HepG2 (cell line): ENCODE measurements at regions not wholly inside any gene's neighbourhood (a gene's known extent, or its start where the extent isn't known, plus 50 kb on each side); places are given as distances from the start of the nearest gene placed in this dataset.

Experiments used
- ATAC-seq: fragments of 200-7000 bp; cut with Tn5 transposase; 3 replicates; pipeline ENCODE4 v1.9.1; 2020; ENCODE audit warnings: mild to moderate bottlenecking, moderate library complexity
- BruUV-seq: library from RNA; stranded (reverse); fragments of 400-500 nt; replicated peaks from 2 replicates; lab custom pipeline; 2021; lab: Mats Ljungman, UMichigan
- CTCF ChIA-PET: fragments of 300-600 bp; formaldehyde crosslinking; extraction: SDS; loops from one replicate; lab custom pipeline; 2021; ENCODE audit warnings: low total read pairs, inconsistent platforms, low intra/inter-chr PET ratio; lab: Yijun Ruan, JAX
- POLR2A ChIA-PET: fragments of 350-600 bp; sonication (Branson Sonifier 250); formaldehyde crosslinking; loops from one replicate; lab custom pipeline; 2020; ENCODE audit warnings: antibody characterized with exemption, inconsistent platforms; lab: Yijun Ruan, JAX
- DNase-seq: peaks from one replicate; pipeline ENCODE4 v3.0.0-alpha.2; 2015; ENCODE audit warnings: low spot score
- FAIRE-seq: peaks from 3 replicates; lab custom pipeline; 2011; peaks lifted over from hg19 to GRCh38; lab: Jason Lieb, UNC
- H2AFZ ChIP-seq: one replicate; pipeline ENCODE4 v1.6.1; 2011; ENCODE audit warnings: low read length, inconsistent platforms
- H3K27ac ChIP-seq: fragments of 300-600 bp; 3 replicates; pipeline ENCODE4 v1.8.0; 2011; ENCODE audit warnings: mixed run types, mild to moderate bottlenecking, mixed read lengths, low read length, inconsistent platforms; ENCODE audit not compliant: insufficient read depth; ENCODE audit errors: extremely low read length
- H3K27me3 ChIP-seq, 2 experiments: fragments of 200-600 bp in 1 of 2; 2 replicates in 1 of 2; 3 replicates in 1 of 2; pipeline versions ENCODE4 v1.6.0 to v1.8.0; 2011; ENCODE audit warnings: low read length in 2 of 2, mild to moderate bottlenecking in 2 of 2, moderate library complexity in 2 of 2, inconsistent platforms in 1 of 2; ENCODE audit not compliant: insufficient read depth in 2 of 2, control insufficient read depth in 1 of 2
- H3K36me3 ChIP-seq, 2 experiments: fragments of 200-600 bp in 1 of 2; replicated peaks in 1 of 2; 2 replicates in 1 of 2; 3 replicates in 1 of 2; pipeline versions ENCODE4 v1.5.1 to v1.8.0; 2011; ENCODE audit warnings: low read length in 2 of 2, inconsistent platforms in 1 of 2; ENCODE audit not compliant: insufficient read depth in 2 of 2, control insufficient read depth in 1 of 2
- H3K4me1 ChIP-seq: 2 replicates; pipeline ENCODE4 v1.5.1; 2012; ENCODE audit warnings: low read length, inconsistent platforms; ENCODE audit not compliant: insufficient read depth
- H3K4me2 ChIP-seq: 2 replicates; pipeline ENCODE4 v1.6.0; 2011; ENCODE audit warnings: low read depth, low read length, inconsistent platforms
- H3K4me3 ChIP-seq, 3 experiments: fragments of 200-600 bp in 1 of 3; sonication (generic), shearing (Covaris generic) in 1 of 3; replicated peaks in 1 of 3; 2 replicates each; pipeline ENCODE4 v1.5.1; 2011 to 2016; ENCODE audit warnings: low read length in 3 of 3, inconsistent platforms in 2 of 3, low read depth in 2 of 3, mild to moderate bottlenecking in 2 of 3, control low read depth in 1 of 3, mixed read lengths in 1 of 3; ENCODE audit not compliant: insufficient read depth in 1 of 3
- H3K79me2 ChIP-seq: one replicate; pipeline ENCODE4 v1.6.1; 2011; ENCODE audit warnings: low read length, inconsistent platforms; ENCODE audit not compliant: insufficient read depth
- H3K9ac ChIP-seq: 2 replicates; pipeline ENCODE4 v1.6.0; 2011; ENCODE audit warnings: mild to moderate bottlenecking, low read depth, low read length, inconsistent platforms; ENCODE audit not compliant: insufficient read depth
- H3K9me3 ChIP-seq: 2 replicates; pipeline ENCODE4 v1.5.1; 2012; ENCODE audit warnings: mild to moderate bottlenecking, low read length
- H4K20me1 ChIP-seq: 2 replicates; pipeline ENCODE4 v1.6.0; 2011; ENCODE audit warnings: inconsistent platforms, mild to moderate bottlenecking, low read length, moderate library complexity; ENCODE audit not compliant: insufficient read depth
- KDM6A ChIP-seq: IDR thresholded peaks from 2 replicates; pipeline ENCODE4 v1.6.1; 2016; ENCODE audit warnings: low read depth
- YEATS4 ChIP-seq: sonication (generic); formaldehyde crosslinking; IDR thresholded peaks from 2 replicates; pipeline ENCODE4 v1.4.0; 2020; ENCODE audit warnings: missing genetic modification reagents, borderline replicate concordance
- ZFP41 ChIP-seq: sonication (generic); formaldehyde crosslinking; IDR thresholded peaks from 2 replicates; pipeline ENCODE4 v1.4.0; 2020; ENCODE audit warnings: mild to moderate bottlenecking, missing genetic modification reagents, borderline replicate concordance
- ZNF563 ChIP-seq: sonication (generic); formaldehyde crosslinking; IDR thresholded peaks from 2 replicates; pipeline ENCODE4 v1.8.0; 2022; ENCODE audit warnings: mild to moderate bottlenecking, moderate library complexity, missing genetic modification reagents
- ZNF598 ChIP-seq: sonication (generic); formaldehyde crosslinking; IDR thresholded peaks from 2 replicates; pipeline ENCODE4 v1.5.1; 2020; ENCODE audit warnings: mild to moderate bottlenecking, missing genetic modification reagents, borderline replicate concordance
- WGBS: methylation state at CpG from one replicate; pipeline ENCODE4 v1.1.6; 2017; ENCODE audit warnings: low lambda C conversion rate; 5-methylcytosine and 5-hydroxymethylcytosine counted together
- in situ Hi-C: cut with HindIII; loops from 2 replicates; pipeline ENCODE4 v1.10.0; 2017; ENCODE audit warnings: low pct_unique_long_range_greater_than_20kb; ENCODE audit not compliant: extremely low pct_ligation_motif_present
- intact Hi-C: fragments of 100-400 bp; cut with micrococcal nuclease; formaldehyde crosslinking; loops from one replicate; pipeline ENCODE4 v1.10.0; 2022; ENCODE audit not compliant: unreplicated experiment
- TF ChIP-seq, protein P1 (sequence below): sonication (generic); formaldehyde crosslinking; IDR thresholded peaks from 2 replicates; pipeline ENCODE4 v1.9.0; 2022; ENCODE audit warnings: low read depth, missing genetic modification reagents
- TF ChIP-seq, protein P2 (sequence below): sonication (generic); formaldehyde crosslinking; IDR thresholded peaks from one replicate; pipeline ENCODE4 v1.5.1; 2020; ENCODE audit warnings: mild to moderate bottlenecking, missing genetic modification reagents; ENCODE audit errors: not compliant biosample characterization

DNA sequence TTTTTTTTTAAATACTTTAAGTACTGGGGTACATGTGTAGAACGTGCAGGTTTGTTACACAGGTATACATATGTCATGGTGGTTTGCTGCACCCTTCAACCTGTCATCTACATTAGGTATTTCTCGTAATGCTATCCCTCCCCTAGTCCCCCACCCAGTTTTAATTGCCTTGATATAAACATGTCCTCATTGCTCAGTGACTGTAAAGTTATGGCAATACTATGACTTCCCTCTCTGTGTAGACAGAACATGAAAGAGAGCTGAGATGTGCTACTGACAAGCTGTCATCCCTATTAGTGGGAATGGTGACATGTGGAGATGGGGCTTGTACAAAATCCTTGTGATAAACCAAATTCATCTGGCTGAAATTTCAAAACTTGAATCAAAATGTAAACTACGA is 449.7 kb upstream of the TRIB2 start (continued):
- TF ChIP-seq, protein P1, sequence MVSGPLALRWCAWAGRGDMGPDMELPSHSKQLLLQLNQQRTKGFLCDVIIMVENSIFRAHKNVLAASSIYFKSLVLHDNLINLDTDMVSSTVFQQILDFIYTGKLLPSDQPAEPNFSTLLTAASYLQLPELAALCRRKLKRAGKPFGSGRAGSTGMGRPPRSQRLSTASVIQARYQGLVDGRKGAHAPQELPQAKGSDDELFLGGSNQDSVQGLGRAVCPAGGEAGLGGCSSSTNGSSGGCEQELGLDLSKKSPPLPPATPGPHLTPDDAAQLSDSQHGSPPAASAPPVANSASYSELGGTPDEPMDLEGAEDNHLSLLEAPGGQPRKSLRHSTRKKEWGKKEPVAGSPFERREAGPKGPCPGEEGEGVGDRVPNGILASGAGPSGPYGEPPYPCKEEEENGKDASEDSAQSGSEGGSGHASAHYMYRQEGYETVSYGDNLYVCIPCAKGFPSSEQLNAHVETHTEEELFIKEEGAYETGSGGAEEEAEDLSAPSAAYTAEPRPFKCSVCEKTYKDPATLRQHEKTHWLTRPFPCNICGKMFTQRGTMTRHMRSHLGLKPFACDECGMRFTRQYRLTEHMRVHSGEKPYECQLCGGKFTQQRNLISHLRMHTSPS, result no peak

DNA sequence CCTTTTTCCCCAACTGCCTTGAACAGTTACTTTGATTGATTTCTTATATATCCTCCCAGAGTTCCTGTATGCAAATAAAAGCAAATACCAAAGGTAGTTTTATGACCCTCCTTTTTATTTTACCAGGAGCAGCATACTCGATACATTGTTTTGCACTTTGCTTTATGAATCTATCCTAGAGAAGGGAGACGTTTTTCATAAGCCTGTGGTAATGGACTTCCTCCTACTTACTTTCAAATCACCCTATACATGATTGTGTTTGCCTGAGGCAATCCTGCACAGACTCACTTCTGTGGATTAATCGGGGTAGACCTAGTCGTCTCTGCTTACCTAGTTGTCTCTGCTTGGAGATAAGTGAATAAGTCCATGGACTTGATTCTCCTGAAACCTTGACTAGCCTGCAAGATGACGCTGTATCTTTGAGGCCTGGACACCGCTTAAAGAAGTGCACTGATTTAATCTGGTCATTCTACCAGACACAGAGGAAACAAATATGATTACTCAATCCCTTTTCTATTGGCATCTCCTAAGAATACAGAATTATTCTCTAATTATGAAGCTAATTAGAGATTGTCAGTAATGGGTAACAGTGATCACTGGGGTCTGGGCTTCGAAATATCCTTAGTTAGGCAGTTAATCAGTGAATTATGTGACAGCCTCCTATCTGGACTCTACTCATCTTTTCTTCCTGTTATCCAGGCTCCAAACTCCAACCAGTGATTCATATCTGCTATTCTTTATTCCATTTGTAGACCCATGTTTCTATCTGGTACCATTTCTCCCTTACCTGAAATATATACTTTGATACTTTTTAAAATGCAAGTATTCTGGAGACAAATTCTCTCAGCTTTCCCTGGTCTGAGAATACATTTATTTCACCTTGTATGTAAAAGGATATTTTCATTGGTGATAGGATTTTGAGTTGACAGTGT is 447.4 kb upstream of the TRIB2 start:
- no peak overlapping the region for H2AFZ ChIP-seq
- ChIA-PET CTCF (no interaction called here), POLR2A (no interaction called here)
- intact Hi-C loops, result no loop called here
- H3K9ac ChIP-seq, result no peak overlapping the region
- no peak overlapping the region for H3K4me3 ChIP-seq
- H3K36me3 ChIP-seq, result no peaks in the 10 kb centered on the region
- H3K27ac ChIP-seq, result no peak overlapping the region
- WGBS, result 6% methylated on average over 7 of the region's 7 CpGs
- no peaks in the 10 kb centered on the region for H3K9me3 ChIP-seq
- no peaks in the 10 kb centered on the region for H3K27me3 ChIP-seq
- H3K4me1 ChIP-seq, result no peaks in the 10 kb centered on the region
- DNase-seq (no peak), FAIRE-seq (no peak), ATAC-seq (no peak)
- no peaks in the 10 kb centered on the region for H3K79me2 ChIP-seq
- no peak overlapping the region for H3K4me2 ChIP-seq
- in situ Hi-C loops, result no loop called here
- BruUV-seq, result no TSS peak
- no peaks in the 10 kb centered on the region; the same call in 1 of the 2 replicates for H4K20me1 ChIP-seq
- no peak for TF ChIP-seq YEATS4 (CRISPR knock-in tag)
- no peak for TF ChIP-seq KDM6A (CRISPR knock-in tag)
- TF ChIP-seq ZFP41 (CRISPR knock-in tag), result no peak
- TF ChIP-seq, protein P2, sequence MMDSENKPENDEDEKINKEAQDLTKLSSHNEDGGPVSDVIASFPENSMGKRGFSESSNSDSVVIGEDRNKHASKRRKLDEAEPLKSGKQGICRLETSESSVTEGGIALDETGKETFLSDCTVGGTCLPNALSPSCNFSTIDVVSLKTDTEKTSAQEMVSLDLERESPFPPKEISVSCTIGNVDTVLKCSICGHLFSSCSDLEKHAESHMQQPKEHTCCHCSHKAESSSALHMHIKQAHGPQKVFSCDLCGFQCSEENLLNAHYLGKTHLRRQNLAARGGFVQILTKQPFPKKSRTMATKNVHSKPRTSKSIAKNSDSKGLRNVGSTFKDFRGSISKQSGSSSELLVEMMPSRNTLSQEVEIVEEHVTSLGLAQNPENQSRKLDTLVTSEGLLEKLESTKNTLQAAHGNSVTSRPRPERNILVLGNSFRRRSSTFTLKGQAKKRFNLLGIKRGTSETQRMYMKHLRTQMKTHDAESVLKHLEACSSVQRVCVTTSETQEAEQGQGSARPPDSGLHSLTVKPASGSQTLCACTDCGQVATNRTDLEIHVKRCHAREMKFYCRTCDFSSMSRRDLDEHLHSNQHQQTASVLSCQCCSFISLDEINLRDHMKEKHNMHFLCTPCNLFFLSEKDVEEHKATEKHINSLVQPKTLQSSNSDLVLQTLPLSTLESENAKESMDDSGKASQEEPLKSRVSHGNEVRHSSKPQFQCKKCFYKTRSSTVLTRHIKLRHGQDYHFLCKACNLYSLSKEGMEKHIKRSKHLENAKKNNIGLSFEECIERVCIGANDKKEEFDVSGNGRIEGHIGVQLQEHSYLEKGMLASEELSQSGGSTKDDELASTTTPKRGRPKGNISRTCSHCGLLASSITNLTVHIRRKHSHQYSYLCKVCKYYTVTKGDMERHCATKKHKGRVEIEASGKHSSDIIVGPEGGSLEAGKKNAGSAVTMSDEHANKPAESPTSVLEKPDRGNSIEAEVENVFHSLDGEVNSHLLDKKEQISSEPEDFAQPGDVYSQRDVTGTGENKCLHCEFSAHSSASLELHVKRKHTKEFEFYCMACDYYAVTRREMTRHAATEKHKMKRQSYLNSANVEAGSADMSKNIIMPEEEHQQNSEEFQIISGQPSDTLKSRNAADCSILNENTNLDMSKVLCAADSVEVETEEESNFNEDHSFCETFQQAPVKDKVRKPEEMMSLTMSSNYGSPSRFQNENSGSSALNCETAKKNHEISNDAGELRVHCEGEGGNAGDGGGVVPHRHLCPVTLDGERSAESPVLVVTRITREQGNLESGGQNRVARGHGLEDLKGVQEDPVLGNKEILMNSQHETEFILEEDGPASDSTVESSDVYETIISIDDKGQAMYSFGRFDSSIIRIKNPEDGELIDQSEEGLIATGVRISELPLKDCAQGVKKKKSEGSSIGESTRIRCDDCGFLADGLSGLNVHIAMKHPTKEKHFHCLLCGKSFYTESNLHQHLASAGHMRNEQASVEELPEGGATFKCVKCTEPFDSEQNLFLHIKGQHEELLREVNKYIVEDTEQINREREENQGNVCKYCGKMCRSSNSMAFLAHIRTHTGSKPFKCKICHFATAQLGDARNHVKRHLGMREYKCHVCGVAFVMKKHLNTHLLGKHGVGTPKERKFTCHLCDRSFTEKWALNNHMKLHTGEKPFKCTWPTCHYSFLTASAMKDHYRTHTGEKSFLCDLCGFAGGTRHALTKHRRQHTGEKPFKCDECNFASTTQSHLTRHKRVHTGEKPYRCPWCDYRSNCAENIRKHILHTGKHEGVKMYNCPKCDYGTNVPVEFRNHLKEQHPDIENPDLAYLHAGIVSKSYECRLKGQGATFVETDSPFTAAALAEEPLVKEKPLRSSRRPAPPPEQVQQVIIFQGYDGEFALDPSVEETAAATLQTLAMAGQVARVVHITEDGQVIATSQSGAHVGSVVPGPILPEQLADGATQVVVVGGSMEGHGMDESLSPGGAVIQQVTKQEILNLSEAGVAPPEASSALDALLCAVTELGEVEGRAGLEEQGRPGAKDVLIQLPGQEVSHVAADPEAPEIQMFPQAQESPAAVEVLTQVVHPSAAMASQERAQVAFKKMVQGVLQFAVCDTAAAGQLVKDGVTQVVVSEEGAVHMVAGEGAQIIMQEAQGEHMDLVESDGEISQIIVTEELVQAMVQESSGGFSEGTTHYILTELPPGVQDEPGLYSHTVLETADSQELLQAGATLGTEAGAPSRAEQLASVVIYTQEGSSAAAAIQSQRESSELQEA, result no peak
- no peak for TF ChIP-seq ZNF563 (CRISPR knock-in tag)
- no peak for TF ChIP-seq ZNF598
